H9 (cell line): ENCODE measurements at regions not wholly inside any gene's neighbourhood (a gene's known extent, or its start where the extent isn't known, plus 50 kb on each side); places are given as distances from the start of the nearest gene placed in this dataset.

Experiments
- DNase-seq: peaks from one replicate; pipeline ENCODE4 v3.0.0-alpha.2; 2017
- H2AFZ ChIP-seq: one replicate; pipeline ENCODE4 v1.6.1; 2013; ENCODE audit warnings: mild to moderate bottlenecking, low read length, control low read depth, moderate library complexity
- H2AK5ac ChIP-seq: 2 replicates; pipeline ENCODE4 v1.6.1; 2013; ENCODE audit warnings: low read length, control low read depth, mixed read lengths; ENCODE audit not compliant: insufficient read length
- H2BK120ac ChIP-seq: one replicate; pipeline ENCODE4 v1.6.1; 2013; ENCODE audit warnings: low read depth, mild to moderate bottlenecking, low read length, control low read depth, inconsistent platforms; ENCODE audit not compliant: poor library complexity, severe bottlenecking
- H2BK12ac ChIP-seq: 2 replicates; pipeline ENCODE4 v1.6.1; 2013; ENCODE audit warnings: low read length, control low read depth, mixed read lengths, low read depth; ENCODE audit not compliant: insufficient read length
- H2BK15ac ChIP-seq: 2 replicates; pipeline ENCODE4 v1.6.1; 2013; ENCODE audit warnings: low read depth, low read length, control low read depth
- H2BK20ac ChIP-seq: one replicate; pipeline ENCODE4 v1.6.1; 2013; ENCODE audit warnings: low read depth, mild to moderate bottlenecking, low read length, control low read depth, inconsistent platforms; ENCODE audit not compliant: poor library complexity, severe bottlenecking
- H2BK5ac ChIP-seq: 2 replicates; pipeline ENCODE4 v1.6.1; 2013; ENCODE audit warnings: low read length, control low read depth, mixed read lengths; ENCODE audit not compliant: insufficient read length
- H3K14ac ChIP-seq: 2 replicates; pipeline ENCODE4 v1.6.1; 2013; ENCODE audit warnings: low read length, control low read depth; ENCODE audit not compliant: insufficient read depth
- H3K18ac ChIP-seq: 2 replicates; pipeline ENCODE4 v1.6.1; 2013; ENCODE audit warnings: low read depth, mild to moderate bottlenecking, mixed read lengths, low read length, control low read depth; ENCODE audit not compliant: insufficient read length
- H3K23ac ChIP-seq: 2 replicates; pipeline ENCODE4 v1.6.1; 2013; ENCODE audit warnings: low read length, control low read depth, mixed read lengths, low read depth; ENCODE audit not compliant: insufficient read length
- H3K23me2 ChIP-seq: 2 replicates; pipeline ENCODE4 v1.6.1; 2013; ENCODE audit warnings: low read depth, mild to moderate bottlenecking, mixed read lengths, low read length, control low read depth; ENCODE audit not compliant: insufficient read length, poor library complexity, severe bottlenecking
- H3K27ac ChIP-seq: 2 replicates; pipeline ENCODE4 v1.5.1; 2013; ENCODE audit warnings: low read length, control low read depth, mixed read lengths, low read depth; ENCODE audit not compliant: insufficient read length
- H3K27me3 ChIP-seq: 2 replicates; pipeline ENCODE4 v1.6.1; 2013; ENCODE audit warnings: low read length, control low read depth, inconsistent platforms; ENCODE audit not compliant: insufficient read depth
- H3K4ac ChIP-seq: 2 replicates; pipeline ENCODE4 v1.6.1; 2013; ENCODE audit warnings: low read depth, mild to moderate bottlenecking, control low read depth, inconsistent platforms, low read length, moderate library complexity
- H3K4me1 ChIP-seq: 2 replicates; pipeline ENCODE4 v1.6.1; 2013; ENCODE audit warnings: low read length, control low read depth, inconsistent platforms; ENCODE audit not compliant: insufficient read depth
- H3K4me2 ChIP-seq: 2 replicates; pipeline ENCODE4 v1.6.1; 2013; ENCODE audit warnings: low read length, control low read depth, mixed read lengths; ENCODE audit not compliant: insufficient read length, insufficient read depth
- H3K56ac ChIP-seq: 2 replicates; pipeline ENCODE4 v1.6.1; 2013; ENCODE audit warnings: low read depth, mild to moderate bottlenecking, mixed read lengths, low read length, control low read depth; ENCODE audit not compliant: insufficient read length
- H3K79me1 ChIP-seq: 2 replicates; pipeline ENCODE4 v1.6.1; 2013; ENCODE audit warnings: low read depth, mild to moderate bottlenecking, moderate library complexity, low read length, control low read depth, inconsistent platforms; ENCODE audit not compliant: insufficient read depth, poor library complexity, severe bottlenecking
- H3K79me2 ChIP-seq: 2 replicates; pipeline ENCODE4 v1.6.1; 2013; ENCODE audit warnings: low read length, control low read depth, inconsistent platforms; ENCODE audit not compliant: insufficient read depth
- H3K9ac ChIP-seq: 2 replicates; pipeline ENCODE4 v1.6.1; 2013; ENCODE audit warnings: low read length, control low read depth, mixed read lengths; ENCODE audit not compliant: insufficient read length; ENCODE audit errors: extremely low read depth
- H3K9me3 ChIP-seq: one replicate; pipeline ENCODE4 v1.6.1; 2013; ENCODE audit warnings: low read depth, low read length, inconsistent platforms; ENCODE audit not compliant: control insufficient read depth
- H3T11ph ChIP-seq: one replicate; pipeline ENCODE4 v1.6.1; 2013; ENCODE audit warnings: mild to moderate bottlenecking, low read length, control low read depth, inconsistent platforms
- H4K20me1 ChIP-seq: one replicate; pipeline ENCODE4 v1.6.1; 2013; ENCODE audit not compliant: control insufficient read depth, insufficient read length, insufficient read depth
- H4K5ac ChIP-seq: 2 replicates; pipeline ENCODE4 v1.6.1; 2013; ENCODE audit warnings: low read depth, mild to moderate bottlenecking, mixed read lengths, low read length, control low read depth; ENCODE audit not compliant: insufficient read length
- H4K8ac ChIP-seq: replicated peaks from 2 replicates; pipeline ENCODE4 v1.6.1; 2013; ENCODE audit warnings: low read length, control low read depth, mixed read lengths, low read depth; ENCODE audit not compliant: insufficient read length
- H4K91ac ChIP-seq: 2 replicates; pipeline ENCODE4 v1.6.1; 2013; ENCODE audit warnings: low read depth, mild to moderate bottlenecking, moderate library complexity, mixed read lengths, low read length, control low read depth; ENCODE audit not compliant: insufficient read length
- H3K27ac Mint-ChIP-seq, 3 experiments: 2 replicates in 2 of 3; 3 replicates in 1 of 3; pipeline ENCODE4 v1.8.0; 2020 to 2021; ENCODE audit warnings: mixed read lengths in 3 of 3, mild to moderate bottlenecking in 1 of 3, moderate library complexity in 1 of 3
- H3K27me3 Mint-ChIP-seq: 2 replicates; pipeline ENCODE4 v1.8.0; 2021; ENCODE audit warnings: low read depth, mild to moderate bottlenecking, moderate library complexity, mixed read lengths
- H3K36me3 Mint-ChIP-seq, 3 experiments: 2 replicates in 2 of 3; 3 replicates in 1 of 3; pipeline ENCODE4 v1.8.0; 2020 to 2021; ENCODE audit warnings: low read depth in 3 of 3, mixed read lengths in 3 of 3; ENCODE audit not compliant: insufficient read depth in 1 of 3
- H3K4me1 Mint-ChIP-seq, 2 experiments: 2 replicates each; pipeline ENCODE4 v1.8.0; 2020; ENCODE audit warnings: mixed read lengths in 2 of 2
- H3K4me3 Mint-ChIP-seq, 2 experiments: 2 replicates in 1 of 2; 3 replicates in 1 of 2; pipeline ENCODE4 v1.8.0; 2020 to 2021; ENCODE audit warnings: mild to moderate bottlenecking in 2 of 2, mixed read lengths in 2 of 2, moderate library complexity in 1 of 2
- H3K9me3 Mint-ChIP-seq, 2 experiments: 2 replicates in 1 of 2; 3 replicates in 1 of 2; pipeline ENCODE4 v1.8.0; 2020; ENCODE audit warnings: mild to moderate bottlenecking in 2 of 2, mixed read lengths in 2 of 2, moderate library complexity in 1 of 2
- CTCF ChIP-seq: fragments of 200-600 bp; sonication (generic); conservative IDR thresholded peaks from 3 replicates; pipeline ENCODE4 v1.8.0; 2021; ENCODE audit warnings: antibody characterized with exemption, mild to moderate bottlenecking
- WGBS: extraction: QIAGEN DNeasy Blood & Tissue Kit; methylation state at CpG from one replicate; pipeline ENCODE4 v1.1.7; 2013; ENCODE audit warnings: missing lambda C conversion rate, low lambda C conversion rate, mixed read lengths; ENCODE audit not compliant: insufficient read length; ENCODE audit errors: extremely low coverage; 5-methylcytosine and 5-hydroxymethylcytosine counted together

GRCh38 chr17:31588034-31588433 is 196.6 kb downstream of the RAB11FIP4 start:
- no peaks in the 10 kb centered on the region for H3K36me3 Mint-ChIP-seq
- no peaks in the 10 kb centered on the region for H3K4me1 Mint-ChIP-seq

More at GRCh38 chr17:31588034-31588433, 196.6 kb downstream of the RAB11FIP4 start:
- Mint-ChIP-seq H3K9me3 (no peaks in the 10 kb centered on the region), H3K27me3 (no peaks in the 10 kb centered on the region), H3K4me3 (no peak overlapping the region), H3K27ac (peak overlapping the region in 1 of 3 experiments; percentile 92; a peak in 1 of 7 replicates)
- Histone ChIP-seq H2BK120ac (no peak overlapping the region), H2AK5ac (no peak overlapping the region), H4K91ac (no peak overlapping the region), H4K20me1 (no peaks in the 10 kb centered on the region), H3K23ac (no peak overlapping the region), H3K4me2 (no peak overlapping the region), H3K14ac (no peak overlapping the region), H3K23me2 (no peaks in the 10 kb centered on the region), H2BK15ac (no peak overlapping the region), H3T11ph (no peak overlapping the region), H3K56ac (no peak overlapping the region), H3K9me3 (no peaks in the 10 kb centered on the region), H2BK5ac (no peak overlapping the region), H3K79me1 (no peaks in the 10 kb centered on the region), H3K9ac (no peak overlapping the region), H4K5ac (no peak overlapping the region), H2AFZ (no peak overlapping the region), H3K18ac (no peak overlapping the region), H2BK12ac (no peak overlapping the region), H3K4me1 (no peaks in the 10 kb centered on the region), H3K79me2 (no peaks in the 10 kb centered on the region), H4K8ac (no peak overlapping the region), H3K4ac (no peak overlapping the region), H3K27me3 (no peaks in the 10 kb centered on the region), H2BK20ac (no peak overlapping the region), H3K27ac (no peak overlapping the region)
- WGBS = no CpG with 5 or more reads among the region's 5 CpGs
- no peak for DNase-seq
- TF ChIP-seq CTCF = no peak
